ENCODE measurements at regions not wholly inside any gene's neighbourhood (a gene's known extent, or its start where the extent isn't known, plus 50 kb on each side); places are given as distances from the start of the nearest gene placed in this dataset.

DNA sequence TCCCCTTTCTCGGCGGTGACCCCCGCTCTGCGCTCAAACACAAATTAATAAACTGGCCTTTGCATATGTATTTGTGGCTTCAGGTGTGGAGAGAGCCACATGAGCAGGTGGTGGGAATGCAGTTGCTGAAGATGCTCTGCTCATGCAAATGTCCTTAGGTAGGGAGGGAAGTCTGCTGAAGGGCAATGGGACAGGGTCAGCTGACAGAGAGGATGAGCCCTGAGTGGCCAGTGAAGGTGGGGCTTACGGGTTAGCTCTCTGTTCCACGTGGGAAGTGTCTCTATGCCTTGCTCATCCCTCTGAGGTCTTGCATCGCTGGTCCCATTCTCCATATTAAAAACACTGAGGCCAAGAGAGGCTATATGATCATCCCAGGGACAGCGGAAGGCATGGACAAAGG is 74.2 kb upstream of the CCL1 start:
- TF ChIP-seq, protein P1, sequence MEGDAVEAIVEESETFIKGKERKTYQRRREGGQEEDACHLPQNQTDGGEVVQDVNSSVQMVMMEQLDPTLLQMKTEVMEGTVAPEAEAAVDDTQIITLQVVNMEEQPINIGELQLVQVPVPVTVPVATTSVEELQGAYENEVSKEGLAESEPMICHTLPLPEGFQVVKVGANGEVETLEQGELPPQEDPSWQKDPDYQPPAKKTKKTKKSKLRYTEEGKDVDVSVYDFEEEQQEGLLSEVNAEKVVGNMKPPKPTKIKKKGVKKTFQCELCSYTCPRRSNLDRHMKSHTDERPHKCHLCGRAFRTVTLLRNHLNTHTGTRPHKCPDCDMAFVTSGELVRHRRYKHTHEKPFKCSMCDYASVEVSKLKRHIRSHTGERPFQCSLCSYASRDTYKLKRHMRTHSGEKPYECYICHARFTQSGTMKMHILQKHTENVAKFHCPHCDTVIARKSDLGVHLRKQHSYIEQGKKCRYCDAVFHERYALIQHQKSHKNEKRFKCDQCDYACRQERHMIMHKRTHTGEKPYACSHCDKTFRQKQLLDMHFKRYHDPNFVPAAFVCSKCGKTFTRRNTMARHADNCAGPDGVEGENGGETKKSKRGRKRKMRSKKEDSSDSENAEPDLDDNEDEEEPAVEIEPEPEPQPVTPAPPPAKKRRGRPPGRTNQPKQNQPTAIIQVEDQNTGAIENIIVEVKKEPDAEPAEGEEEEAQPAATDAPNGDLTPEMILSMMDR (IDR thresholded peaks at IDR 0.05): no peak
- TF ChIP-seq POLR2A (IDR thresholded peaks at IDR 0.05): no peak

Measured in heart left ventricle (tissue), 13 donors.